ENCODE measurements at regions not wholly inside any gene's neighbourhood (a gene's known extent, or its start where the extent isn't known, plus 50 kb on each side); places are given as distances from the start of the nearest gene placed in this dataset.
"Not testable (repeated sequence)": the region's sequence is repeated elsewhere in the genome, so short reads cannot be mapped to it uniquely, and the experiment has no call there.

DNA sequence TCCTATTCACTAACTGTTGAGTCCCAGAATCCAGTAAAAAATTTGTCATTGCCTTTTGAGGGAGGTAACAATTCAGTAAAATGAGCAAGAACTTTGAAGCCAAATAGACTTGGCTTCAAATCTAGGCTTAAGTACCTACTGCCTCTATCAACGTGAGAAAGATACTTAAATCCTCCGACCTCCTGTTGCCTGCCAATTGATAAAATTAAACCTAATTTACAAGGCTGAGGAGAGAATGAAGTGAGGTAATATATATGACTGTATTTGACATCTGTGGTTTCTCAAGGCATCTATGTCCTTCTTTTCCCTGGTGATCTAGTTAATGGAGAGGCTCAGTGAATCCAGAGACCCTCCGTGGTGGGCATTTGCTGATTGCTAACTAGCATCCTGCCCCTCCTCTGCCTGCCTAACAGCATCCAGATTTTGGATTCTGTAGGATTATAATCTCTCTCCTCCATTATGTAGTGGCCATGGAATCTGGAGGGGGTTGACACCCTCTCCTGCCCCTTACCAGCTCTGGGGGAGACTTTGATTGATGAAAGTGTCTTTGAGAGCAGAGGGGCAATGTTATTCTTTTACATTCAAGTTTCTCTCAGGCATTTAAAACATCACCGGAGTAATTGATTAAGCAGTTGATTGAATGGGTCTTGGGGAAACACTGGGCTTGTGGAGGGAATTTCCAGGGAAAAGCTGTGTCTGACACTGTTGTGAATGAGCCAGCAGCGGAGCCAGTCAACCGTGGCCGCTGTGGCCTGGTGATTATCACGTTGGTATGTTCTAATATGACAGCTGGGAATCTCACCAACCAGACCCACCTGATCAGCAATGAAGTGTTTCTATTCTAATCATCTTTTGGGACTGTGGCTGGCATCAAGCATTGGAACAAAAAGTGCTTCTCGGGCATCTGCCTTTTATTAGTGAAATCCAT, 140.7 kb upstream of the FAM78B start:
- DNase-seq = no peak

DNA sequence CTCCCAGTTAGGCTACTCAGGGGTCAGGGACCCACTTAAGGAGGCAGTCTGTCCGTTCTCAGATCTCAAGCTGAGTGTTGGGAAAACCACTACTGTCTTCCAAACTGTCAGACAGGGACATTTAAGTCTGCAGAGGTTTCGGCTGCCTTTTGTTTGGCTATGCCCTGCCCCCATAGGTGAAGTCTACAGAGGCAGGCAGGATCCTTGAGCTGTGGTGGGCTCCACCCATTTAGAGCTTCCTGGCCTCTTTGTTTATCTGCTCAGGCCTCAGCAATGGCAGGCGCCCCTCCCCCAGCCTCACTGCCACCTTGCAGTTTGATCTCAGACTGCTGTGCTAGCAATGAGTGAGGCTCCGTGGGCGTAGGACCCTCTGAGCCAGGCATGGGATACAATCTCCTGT, 149.5 kb upstream of the FAM78B start:
- DNase-seq = not testable (repeated sequence)

GRCh38 chr1:166322470-166322869, 155.7 kb upstream of the FAM78B start:
- no peak for DNase-seq

DNA sequence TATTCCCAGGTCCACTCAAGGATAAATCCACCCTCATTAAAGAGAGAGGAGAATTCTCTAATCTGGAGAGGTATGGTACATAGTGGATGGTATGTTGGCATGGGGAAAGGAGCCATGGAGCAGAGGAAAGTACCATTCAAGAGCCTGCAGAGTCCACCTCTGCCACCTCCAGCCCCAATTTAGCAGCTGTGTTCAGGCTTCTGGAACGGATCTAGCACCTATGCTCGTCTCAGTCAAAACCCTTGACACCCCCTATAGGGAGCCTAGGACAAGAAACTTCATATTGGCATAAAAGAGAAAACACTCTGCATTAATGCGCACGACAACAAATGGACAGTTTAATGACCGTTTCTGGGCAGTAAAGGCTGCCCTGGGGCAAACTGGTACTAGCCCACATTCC, 161.1 kb upstream of the FAM78B start:
- no peak for DNase-seq

DNA sequence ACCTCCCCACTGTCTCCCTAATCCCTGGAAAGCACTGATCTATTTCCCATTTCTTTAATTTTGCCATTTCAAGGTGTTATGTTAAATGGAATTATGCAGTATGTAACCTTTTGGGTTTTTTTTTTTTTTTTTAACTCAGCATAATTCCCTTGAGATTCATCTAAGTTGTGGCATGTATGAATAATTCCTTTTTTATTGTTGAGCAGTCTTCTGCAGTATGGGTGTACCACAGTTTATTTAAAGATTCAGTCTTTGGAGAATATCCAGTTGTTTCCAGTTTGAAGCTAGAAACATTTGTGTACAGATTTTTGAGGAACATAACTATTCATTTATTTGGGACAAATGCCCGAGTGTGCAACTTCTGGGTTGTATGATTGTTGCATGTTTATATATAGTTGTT, 162.2 kb upstream of the FAM78B start:
- no peak for DNase-seq

DNA sequence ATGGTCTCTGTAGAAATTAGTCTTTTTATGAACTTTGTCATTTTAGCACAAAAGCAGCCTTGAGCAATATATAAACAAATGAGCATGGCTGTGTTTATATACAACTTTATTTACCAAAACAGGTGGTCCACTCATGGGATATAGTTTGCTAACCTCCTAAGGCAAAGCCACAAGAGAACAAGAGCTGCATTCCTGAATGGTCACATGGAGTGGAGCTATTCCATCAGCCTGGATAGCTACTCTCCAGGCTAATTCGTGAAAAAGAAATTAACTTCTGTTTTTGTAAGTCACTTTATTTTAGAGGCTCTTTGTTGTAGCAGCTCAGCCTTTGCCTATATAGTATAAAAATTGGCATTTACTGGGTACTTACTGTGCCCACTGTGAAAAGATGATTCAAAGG, 163.3 kb upstream of the FAM78B start:
- DNase-seq = no peak

- DNase-seq = no peak
Observed at GRCh38 chr1:166338105-166338504, 171.3 kb upstream of the FAM78B start.

DNA sequence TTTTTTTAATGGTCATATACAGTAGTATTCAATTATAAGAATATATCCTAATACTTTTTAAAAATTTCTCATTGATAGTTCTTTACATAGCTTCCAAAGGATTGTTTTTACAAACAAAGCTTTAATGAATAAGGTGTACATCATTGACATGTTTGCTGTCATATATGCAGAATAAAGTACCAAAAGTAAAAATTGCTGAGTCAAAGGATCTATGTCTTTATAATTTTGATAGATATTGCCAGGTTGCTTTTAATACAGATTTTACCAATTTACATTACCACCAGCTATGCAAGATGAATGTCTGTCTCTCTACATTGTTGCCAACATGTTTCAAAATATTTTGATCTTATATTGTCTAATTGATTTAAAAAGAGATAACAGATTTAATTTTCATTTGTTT, 173.9 kb upstream of the FAM78B start:
- DNase-seq = no peak

- no peak for DNase-seq
Observed at GRCh38 chr1:166343276-166343675, 176.5 kb upstream of the FAM78B start.

DNA sequence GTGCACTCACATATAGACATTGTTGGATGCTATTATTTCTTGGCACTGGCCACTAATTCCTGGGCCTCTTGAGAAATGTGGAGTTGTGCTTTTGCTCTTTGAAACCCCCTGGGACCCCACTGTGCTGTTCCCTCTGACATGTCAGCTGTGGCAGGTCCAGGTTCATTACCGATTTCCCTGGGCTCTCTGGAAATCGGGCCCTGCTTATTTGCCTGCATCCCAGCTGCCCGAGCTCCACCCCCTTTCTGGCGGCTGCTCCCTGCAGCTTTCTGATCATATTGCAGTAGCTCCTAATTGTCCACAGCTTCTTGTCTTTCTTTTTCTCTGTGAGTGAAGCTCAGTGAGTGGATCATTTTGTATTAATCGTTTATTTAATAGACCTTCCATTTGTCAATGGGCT, 183.7 kb upstream of the FAM78B start:
- no peak for DNase-seq

DNA sequence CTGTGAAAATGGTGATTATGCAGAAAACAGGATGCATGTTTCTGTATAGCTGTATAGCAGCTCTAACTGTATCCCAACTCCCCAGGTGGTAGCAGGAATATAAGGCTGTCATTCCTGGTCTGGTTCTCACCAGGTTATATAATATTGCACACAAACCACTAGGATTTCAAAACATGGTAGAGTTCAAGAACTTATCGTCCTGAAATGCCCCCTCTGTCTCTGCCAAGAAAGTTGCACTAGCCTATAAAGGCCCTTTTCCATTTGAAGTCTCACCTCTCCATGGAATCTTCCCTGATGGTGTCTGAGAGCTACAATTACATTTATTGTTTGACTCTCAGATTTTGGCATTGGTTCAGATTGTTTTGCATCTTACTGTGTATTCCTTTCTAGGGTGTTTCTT, 184.9 kb upstream of the FAM78B start:
- DNase-seq = no peak

GRCh38 chr1:166353213-166353612, 186.4 kb upstream of the FAM78B start:
- no peak for DNase-seq

GRCh38 chr1:166354406-166354805, 187.6 kb upstream of the FAM78B start:
- no peak for DNase-seq

DNA sequence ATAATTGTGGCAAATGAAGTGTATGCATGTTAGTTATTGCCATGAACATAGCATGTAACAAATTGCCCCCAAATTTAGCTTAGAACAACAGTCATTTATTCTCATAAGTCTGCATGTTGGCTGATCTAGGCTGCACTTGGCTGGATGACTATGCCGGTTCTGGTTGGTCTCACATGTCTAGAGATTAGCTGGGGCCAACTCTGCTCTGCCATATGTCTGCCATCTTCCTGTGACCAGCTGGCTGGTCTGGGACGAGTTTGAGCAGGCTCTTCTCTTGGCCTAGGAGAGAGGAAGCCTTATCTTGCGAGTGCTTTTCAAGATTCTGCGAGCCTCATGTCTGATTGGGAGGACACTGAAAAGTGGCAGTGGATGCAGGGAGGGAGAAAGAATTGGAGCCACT, 198.3 kb upstream of the FAM78B start:
- DNase-seq = no peak

DNA sequence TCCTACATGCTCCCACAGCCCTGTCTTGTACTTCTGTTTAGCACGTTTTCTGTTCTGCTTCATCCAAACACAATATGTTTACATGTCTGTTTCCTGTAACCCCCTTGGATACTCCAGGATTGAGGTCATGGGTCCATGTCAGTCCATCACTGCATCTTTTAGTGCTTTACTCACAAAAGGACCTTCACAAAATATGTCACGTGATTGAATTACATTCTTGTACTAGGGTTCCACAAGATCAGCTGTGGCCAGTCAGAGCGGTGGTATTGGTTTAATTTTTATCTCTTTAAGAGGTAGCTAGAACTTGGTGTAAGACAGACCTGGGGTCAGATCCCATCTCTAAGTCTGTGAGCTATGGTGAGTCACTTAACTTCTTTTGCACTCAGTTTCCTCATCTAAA, 201.2 kb upstream of the FAM78B start:
- DNase-seq = no peak

- no peak for DNase-seq
Observed at GRCh38 chr1:166377896-166378295, 211.1 kb upstream of the FAM78B start.

DNA sequence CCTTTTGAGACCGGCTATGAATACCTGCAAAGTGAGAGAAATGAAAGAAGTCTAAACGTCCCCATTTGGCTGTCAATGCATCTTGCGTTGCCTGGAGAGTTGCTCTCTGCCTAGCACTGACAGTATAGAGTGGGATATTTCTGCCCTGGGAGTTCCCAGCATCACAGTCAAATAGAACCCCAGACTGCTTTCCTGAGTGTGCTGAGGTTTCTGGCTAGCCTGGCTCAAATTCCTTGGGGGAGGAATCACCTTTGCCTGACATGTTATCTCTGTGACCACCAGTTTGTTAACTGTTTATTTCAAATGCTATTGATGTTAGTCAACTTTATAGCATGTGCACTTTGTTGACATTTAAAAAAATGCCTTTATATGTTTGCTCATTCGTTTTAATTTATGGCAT, 212.0 kb upstream of the FAM78B start:
- no peak for DNase-seq

DNA sequence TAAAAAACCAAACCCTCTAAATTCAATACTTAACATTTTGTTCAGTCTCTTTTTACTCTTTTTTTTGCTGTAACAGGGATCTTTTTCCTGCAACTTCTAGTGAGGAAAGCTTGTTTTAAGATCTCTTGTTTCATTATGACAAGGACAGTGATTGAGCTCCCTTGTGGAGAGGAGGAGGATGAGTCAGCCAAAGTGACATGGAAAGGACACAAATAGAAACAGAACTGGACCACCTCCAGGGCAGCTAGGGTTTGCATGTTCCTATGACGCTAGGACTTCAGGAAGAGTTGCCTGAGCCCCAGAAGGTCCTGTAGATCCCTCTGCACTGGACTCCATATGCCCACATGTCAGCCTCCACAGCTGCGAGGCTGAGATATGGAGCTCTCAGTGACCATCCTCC, 212.6 kb upstream of the FAM78B start:
- DNase-seq = no peak

GRCh38 chr1:166383137-166383536, 216.3 kb upstream of the FAM78B start:
- DNase-seq = no peak

GRCh38 chr1:166383635-166384346, 217.0 kb upstream of the FAM78B start:
- DNase-seq = no peak

GRCh38 chr1:166384948-166385347, 218.1 kb upstream of the FAM78B start:
- no peak for DNase-seq

GRCh38 chr1:166390366-166391033, 223.7 kb upstream of the FAM78B start:
- DNase-seq = no peak

GRCh38 chr1:166391279-166392066, 224.7 kb upstream of the FAM78B start:
- no peak for DNase-seq
